ENCODE measurements at regions not wholly inside any gene's neighbourhood (a gene's known extent, or its start where the extent isn't known, plus 50 kb on each side); places are given as distances from the start of the nearest gene placed in this dataset.

DNA sequence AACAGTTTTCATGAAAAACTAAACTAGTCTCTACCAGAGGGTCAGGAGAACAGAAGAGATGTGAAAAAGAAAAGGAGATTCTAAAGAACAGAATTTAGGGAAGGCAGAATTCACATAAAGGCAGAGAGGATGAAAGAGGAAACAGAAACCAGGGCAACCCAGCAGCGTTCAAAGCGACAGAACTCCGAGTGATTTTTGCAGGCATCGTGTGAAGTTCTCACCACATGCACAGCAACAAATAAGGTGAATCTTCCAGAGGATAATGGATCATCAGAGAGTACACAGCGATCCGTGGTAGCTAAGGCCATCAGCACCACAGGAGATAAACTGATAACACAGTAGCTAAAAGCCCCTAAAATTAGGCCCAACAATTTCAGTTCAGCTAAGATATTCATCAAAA lies 250.8 kb upstream of the THBS1 start:
- no peak for DNase-seq

DNA sequence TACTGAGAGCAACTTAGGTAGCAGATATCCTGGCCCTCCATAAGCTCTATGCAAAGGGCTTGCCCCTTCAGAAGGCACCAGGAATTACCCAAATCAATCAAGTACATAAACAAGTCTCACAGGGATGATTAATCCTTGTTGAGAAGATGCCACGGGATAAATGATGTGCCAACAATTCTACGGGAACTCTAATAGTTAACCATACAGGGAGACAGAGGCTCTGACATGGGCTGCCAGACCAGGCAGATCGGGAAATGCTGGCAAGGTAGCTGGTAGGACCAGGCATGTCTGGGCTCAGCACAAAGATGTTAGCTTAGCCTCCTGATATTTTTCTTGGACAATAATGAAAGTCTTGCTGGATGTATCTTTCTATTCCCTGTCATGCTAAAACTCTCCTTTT lies 249.3 kb upstream of the THBS1 start:
- no peak for DNase-seq

DNA sequence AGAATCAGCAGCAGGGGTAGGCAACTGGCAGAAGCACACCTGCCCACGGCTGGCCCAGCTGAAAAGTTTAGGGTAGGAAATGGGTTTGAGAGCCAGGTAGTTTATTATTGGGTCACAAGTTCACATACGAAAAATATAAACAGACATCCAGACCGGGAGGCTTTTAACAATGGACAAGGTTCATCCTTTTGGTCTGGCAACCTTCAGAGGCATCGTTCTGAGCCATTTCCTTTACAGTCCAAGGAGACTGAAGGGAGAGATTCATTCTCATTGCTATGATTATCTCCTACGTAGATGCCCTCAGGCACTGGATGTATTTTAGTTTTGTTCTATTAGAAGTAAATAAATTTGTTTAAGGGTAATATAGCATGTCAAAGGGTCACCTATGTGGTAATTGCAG lies 248.0 kb upstream of the THBS1 start:
- no peak for DNase-seq

DNA sequence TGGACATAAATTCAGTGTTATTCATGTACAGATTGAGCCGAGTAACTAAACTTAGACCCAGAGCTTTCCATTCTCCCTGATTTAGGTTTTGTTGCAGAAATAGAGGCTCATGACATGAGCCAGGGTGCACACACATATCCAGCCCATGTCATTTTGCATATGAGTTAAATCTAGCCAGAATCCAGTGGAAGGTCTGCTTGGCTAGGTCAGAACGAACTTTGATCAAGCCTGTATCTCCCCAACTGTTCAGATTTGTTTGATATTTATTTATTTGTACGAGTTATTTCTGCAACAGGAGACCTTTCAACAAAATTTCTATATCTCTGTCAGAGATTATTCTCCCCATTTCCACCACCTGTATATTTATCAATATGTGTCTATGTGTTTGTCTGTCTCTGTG lies 247.5 kb upstream of the THBS1 start:
- DNase-seq: no peak

DNA sequence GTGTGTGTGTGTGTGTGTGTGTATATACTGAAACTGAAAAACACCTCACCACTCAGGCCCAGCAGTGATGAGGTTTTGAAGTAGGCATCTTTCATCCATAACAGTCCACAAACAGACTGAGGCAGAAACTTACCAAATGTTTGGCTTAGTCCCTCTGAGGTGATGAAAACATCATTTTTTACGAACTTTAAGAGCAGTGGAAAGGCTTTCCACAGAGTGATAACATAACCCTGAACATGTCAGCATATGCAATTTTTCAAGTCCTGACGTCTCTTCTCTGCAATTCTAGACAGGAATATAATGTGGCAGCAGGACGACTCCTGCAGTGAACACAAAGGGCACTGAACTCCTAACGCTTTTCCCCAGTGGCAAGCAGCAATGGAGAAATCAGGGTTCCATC lies 247.0 kb upstream of the THBS1 start:
- no peak for DNase-seq

DNA sequence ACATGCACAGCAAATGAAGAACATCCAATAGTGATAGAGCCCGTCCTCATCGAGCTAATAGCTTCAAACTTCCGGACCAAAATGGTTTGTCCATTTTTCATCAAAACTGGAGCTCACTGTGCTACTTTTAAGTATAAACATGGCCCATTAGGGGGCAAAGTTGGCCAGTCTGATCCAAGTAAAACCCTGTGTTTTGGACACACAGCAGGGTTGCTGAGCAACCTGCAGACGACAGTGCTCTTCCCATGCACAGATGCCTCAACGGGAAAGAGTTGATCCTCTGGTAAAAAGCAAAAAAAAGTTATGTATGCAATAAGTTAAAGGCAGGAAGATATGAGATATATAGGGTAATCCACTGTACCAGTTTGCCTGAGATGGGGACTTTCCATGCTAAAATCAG lies 244.0 kb upstream of the THBS1 start:
- no peak for DNase-seq

DNA sequence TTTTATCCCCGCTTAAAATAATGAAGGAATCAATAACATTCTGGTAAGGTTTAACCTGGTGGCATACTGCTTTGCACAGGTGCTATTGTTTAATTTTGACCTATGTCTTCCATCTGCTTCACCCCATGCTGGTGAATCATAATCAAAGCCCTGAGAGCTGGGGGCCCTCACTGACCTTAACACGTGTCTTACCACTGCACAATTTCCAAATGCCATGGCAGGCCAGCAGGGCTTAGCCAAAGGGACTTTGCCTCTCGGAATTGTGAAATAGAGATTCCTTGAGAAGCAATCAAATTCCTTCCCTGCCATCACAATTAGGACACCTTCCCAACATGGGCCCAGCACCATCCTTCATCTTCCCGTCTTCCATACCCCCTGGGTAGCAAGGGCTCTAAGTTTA lies 242.6 kb upstream of the THBS1 start:
- DNase-seq: no peak

DNA sequence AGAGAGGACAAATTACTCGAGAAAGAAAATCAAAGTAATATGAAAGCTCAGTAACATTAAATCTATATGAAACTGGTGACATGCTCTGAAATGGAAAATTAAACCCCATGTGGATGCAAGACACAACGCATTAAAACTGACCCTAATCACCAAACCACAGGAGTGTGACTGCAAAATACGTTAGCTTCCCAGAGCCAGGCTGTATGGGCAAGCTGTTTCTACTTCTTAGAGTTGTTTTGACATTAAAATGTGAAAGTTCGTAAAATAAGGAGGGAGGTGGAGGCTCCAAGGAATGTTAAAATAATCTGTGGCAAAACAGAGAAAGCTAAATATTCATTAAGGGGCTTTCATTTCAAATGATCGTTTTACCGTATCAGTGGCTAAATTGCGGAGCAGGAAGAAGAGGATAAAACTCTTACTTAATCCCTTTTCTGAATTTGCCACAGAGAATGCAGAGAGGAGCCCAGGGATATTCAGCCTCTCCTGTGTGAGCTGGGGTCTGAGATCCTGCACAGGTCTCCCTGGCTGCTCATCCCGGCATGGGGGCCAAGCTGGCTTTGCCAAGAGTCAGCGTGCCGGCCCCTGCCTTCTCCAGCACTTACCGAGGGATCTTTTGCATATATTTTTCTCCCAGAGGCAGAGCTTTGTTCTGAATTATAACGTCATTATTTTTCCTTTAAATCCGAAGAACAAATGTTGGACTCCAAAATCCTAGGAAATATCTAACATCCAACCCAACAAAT lies 239.8 kb upstream of the THBS1 start:
- DNase-seq: no peak

DNA sequence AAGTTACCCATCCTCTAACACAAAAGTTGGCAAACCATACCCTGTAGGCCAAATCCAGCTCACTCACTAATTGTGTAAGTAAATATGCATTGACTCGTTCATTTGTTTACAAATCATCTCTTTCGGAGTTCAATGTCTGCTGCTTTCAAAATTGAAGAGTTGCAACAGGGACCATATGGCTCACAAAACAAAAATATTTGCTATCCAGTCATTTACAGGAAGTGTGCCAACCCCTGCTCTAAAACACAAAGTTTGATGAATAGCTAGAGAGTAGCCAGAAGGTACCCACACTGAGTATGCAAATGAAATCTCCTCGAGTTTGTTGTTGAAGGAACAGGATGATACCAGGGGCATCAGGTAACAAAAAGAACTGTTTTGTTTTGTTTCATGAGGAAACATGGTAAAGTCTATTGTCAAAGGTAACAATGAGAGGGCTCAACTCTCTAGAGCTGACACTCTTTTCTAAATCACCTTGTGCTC lies 236.2 kb upstream of the THBS1 start:
- no peak for DNase-seq

DNA sequence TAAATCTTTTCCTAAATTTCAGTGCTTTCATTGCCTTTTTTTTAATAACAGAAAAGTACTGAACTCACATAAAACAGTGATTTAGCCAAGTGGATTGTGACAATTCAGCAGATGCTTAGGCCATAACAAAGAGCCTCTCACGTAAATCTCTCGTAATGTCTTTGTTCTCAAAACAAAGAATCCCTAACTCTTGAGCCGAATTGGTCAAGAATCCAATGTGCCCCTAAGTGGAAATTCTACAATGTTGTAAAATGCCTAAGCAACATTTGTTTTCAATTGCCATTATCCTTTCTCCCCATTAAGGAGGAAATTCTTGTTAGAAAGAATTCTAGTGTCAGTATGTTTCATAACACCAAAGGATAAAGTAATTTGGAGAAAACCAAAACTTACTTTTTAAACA lies 235.7 kb upstream of the THBS1 start:
- DNase-seq: no peak

DNA sequence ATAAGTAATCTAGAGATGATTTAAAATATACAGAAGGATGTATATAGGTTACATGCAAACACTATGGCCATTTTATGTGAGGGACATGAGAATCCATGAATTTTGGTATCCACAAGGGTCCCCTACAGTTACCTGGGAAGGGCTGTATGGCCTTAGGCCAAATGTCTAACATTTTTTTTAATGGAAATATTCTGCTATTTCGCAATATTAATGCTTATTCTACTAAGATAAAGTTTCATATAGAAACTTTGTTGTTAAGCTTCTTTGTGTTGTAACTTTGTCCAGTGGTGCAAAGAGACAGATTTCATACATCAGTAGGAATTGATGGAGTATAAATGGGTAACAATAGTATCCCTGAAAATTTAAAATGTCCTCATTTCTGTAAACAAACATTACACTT lies 233.4 kb upstream of the THBS1 start:
- DNase-seq: no peak

DNA sequence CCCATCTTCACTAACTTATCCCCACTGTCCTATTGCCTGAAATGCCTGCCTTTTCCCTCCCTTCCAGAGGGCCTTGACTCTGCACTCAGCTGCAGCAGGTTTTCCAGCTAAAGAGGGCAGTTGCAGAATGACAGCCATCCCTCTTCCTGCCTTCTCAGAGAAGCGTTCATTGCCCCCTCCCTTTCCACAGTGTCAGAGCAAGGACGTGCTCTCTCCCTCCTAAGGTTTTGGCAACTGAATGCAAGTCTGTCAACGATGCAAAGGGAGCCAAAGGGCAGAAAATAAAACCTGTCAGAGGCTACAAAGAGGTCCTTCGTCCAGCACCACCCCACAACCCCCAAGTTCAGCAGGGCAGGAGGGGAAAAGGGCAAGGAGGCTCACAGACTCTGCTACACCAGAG lies 230.1 kb upstream of the THBS1 start:
- no peak for DNase-seq

DNA sequence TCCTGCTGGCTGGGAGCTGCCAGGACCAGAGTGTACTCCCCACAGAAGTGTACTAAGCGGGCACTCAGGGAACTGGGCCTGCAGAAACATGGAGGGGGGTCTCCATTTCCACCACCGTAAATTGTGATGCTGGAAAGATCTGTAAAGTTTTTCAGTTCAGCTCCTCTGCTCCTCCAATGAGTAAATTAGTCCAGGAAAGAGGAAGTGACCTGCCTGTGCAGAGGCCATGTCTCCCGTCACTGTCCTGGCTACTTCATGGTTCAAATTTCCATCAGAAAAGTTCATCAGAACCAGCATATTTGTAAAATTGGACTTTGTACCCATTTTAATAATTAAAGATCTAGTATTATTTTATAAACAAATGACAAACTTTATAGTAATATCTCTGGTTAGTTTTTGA lies 226.7 kb upstream of the THBS1 start:
- no peak for DNase-seq

DNA sequence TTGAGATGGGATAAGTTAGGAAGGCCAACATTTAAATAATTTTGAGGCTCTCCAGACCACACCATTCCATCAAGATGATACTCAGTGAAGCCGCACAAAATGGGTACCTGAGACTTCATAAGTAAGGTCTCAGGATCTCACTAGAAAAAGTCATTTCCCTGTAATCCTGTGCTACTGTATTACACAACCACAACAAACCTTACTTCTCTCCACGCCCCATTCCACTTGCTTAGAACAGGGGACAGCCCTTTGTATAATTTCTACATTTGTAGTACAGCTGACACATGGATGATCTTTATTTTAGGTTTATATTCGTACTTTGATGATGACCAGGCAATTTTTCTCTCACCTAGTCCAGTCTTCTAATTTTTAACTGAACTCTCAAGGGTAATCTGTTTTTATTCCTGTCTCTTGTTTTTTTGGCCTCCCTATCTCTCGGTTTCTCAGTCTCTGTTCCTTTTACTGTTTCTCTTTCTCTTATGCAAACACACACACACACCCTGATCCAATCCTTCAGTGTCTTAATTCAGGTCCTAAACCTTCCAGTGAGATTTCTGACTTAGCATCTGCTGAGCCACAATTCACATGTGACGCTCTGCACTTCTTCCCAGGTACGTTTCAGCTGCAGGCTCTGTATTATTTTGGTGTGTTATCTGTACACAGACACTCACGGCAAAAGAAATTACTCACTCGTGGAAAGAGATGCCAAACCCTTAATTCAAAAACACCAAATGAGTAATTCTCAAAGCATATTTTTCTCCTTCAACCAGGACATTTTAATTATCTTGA lies 223.2 kb upstream of the THBS1 start:
- DNase-seq: no peak

DNA sequence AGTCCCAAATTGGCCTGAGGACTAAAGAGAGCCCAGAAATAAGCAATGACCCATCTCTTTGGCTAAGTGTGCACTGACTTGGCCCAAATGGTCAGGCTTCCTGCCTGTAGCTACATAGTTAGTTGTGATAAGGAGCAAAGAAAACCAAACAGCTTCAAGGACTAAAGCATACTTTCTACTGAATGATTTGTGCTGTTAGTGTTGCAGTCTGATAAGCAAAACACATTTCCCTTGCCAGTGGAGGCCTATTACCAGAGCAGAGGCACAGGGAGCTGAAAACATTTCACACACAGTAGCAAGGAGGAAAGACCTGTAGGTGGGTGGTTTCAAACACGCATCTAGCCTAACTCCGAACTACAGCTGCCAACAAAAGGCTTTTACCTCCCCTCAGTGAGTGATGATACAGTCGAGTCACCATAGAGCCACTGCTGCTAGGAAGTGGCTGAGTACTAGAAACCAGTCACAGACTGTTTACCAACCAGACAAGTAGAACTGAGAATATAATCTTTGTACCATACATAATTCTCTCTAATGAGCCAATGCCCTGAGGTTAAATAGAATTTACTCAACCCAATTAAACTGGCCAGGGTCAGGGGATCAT lies 222.3 kb upstream of the THBS1 start:
- DNase-seq: no peak

DNA sequence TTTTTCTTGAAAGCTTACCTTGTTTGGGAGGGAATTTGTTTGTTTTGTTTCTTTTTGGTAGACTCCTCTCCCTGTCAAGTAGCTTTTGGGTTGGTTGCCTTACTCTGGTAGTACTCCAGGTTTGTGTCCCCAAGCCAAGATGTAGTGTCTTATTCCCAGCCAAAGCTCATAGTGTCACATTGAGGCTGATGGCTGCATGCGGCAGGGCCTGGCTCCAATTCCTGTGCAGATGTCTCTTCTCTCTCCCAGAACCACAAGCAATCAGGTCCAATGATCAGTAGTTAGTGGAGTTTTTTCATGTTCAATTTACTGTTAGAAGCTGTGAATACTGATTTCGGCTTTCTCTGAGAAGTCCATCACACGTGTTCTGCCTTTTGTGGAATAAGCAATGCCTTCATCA lies 221.1 kb upstream of the THBS1 start:
- no peak for DNase-seq

DNA sequence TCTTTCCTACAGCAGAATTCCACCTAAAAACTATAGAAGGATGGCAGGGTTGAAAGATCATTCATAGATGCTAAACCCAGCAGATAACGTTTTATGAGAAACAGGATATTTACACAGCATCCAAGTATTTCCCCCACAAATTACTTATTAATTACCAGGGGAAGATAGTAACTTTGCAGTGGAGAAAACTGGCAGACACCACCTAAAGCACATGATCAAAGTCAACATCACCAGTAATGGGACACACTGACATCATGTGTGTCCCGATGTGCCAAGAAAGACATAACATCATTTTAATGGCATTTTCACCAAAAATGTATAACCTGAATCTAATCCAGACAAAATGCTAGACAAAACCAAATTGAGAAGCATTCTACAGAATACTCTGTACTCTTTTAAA lies 220.4 kb upstream of the THBS1 start:
- DNase-seq: no peak

DNA sequence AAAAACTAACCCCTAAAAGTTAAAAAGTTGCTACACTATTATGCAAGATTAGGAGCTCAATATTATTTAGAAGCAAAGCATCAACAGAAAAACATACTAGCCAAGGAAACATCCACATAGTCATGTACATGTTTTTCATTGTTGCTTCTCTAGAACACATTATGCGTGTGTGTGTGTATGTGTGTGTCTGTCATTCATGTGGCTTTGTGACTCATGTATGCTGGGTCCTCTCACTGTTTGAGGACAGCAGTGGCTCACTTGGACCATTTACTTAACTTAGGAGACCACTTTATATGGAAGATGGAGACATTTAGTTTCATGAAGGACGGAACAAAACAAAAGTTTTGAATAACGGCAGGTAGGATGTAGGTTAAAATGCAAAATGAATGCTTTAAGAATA lies 219.4 kb upstream of the THBS1 start:
- DNase-seq: no peak

DNA sequence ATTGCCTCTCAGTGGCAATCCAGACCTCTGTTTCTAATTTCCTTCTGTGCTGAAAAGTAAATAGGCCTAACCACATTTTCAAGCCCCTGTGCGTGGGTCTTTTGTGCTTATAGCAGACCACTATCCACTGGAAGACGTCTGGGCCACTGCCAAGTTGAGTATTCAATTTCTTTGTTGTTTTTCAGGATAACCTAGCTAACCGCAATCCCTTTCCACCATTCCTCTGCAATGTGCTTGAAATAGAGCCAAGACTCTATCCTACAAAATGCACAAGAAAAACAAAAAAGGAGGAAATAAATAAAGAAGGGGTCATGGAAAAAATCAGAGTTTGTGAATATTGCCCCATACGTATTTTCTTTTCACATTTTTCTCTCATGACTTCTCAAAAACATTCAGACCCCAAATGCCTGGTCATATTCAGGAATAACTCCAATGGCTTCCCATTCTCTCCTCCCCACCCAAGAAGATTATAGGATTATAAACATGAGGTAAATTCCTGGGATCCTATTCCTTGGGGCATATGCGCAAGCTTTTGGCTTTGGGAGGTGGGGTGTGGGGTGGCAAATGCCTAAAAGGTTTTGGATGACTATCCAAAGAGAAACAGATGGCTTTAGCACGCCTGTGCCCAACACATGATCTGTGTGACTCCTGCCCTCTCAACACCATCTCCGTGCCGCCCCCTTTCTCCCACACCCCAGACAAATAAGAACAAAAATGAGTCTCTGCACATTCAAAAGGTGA lies 217.9 kb upstream of the THBS1 start:
- no peak for DNase-seq

DNA sequence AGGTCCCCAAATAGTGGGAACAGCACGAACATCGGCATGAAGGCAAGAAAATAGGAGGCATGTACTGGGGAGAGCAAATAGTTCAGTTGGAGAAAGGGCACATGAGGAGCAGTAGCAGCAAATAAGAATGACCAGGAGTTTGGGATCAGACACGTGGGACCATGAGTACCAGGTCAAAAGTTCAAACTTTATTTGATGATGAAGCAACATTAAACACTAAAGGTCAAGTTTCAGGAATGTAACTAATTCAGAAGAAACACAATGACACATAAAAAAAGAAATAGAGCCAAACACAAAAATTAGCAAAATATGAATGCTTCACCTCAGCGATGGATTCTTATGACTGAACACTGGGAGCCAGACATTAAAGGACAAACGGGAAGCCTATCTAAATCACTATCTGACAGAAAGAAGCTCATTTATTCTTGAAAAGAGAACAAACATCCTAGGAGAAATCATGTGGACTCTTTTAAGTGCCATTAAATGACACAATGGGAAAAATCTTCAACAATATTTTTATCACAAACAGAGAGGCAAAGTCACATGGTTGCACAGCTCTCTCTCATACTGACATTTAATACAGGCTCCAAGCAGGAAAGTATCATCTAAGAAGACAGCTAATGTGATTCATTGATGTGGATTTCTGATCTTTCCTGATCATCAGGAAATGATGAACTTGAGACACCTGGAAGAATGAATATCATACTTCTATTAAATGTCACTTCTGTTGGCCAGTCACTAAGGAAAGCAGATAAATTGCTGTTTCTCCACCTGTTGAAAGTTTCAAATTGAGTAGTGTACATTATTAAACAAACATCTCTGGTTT lies 216.9 kb upstream of the THBS1 start:
- no peak for DNase-seq

DNA sequence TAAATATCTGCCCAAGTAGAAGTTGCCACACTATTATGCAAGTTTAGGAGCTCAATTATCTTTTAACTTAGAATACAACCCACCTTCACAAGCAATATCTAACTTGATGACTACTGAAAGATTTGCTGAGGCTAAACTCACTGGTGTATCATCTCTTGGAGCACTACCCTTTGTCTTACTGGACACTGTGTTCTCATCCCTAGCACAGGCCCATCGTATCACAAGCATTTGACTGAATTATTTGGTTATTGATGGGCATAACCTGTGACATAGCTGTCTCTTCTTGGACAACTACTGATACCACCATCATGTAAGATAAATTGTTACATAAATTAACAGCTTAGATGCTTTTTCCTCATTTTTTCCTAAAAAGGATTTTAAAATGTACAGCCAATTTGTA lies 216.2 kb upstream of the THBS1 start:
- DNase-seq: no peak

DNA sequence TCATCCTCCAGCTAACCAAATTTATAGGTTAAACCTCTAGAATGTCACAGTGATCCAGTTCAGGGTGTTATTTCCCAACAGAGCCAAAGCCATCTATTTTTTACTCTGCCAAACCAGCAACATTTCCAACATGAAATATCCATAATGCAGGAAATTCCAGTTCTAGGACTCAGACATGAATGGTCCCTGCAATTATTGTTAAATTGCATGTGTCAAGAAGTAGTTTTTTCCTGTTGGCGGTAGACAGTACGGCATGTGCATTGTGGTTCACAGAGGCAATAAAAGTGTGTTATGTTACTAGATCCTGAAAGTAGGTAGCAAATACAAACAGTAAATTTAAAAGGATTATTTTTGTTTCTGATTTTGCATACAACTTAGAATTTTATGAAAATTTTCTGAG lies 215.7 kb upstream of the THBS1 start:
- no peak for DNase-seq

DNA sequence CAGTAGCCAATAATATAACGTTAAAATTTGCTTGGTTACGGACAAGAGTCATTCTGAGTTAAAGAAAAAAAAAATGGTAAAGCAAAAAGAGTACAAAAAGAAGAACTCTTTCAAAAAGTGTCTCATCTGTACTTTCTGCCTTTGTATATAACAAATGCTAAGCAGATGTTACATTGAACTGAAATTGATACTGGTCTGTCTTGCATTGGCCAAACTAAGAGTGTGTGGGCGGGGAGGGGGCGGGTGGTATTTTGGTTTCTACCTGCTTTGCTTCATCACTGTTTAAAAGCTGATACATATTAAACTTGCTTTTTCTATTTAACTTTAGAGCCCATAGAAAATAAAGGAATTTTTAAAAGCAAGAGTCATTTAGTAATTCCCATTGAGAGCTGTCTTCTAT lies 215.0 kb upstream of the THBS1 start:
- no peak for DNase-seq
